ENCODE measurements at regions not wholly inside any gene's neighbourhood (a gene's known extent, or its start where the extent isn't known, plus 50 kb on each side); places are given as distances from the start of the nearest gene placed in this dataset.
"Not testable (repeated sequence)": the region's sequence is repeated elsewhere in the genome, so short reads cannot be mapped to it uniquely, and the experiment has no call there.

DNA sequence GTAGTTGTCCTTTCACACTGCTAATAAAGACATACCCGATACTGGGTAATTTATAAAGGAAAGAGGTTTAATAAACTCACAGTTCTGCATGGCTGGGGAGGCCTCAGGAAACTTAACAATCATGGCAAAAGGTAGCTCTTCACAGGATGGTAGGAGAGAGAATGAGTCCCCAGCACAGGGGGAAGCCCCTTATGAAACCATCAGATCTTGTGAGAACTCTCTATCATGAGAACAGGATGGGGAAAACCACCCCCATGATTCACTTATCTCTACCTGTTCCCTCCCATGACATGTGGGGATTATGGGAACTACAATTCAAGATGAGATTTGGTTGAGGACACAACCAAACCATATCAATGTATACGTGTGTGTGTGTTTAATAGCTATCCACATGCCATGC is 983.1 kb downstream of the C4orf33 start:
- not testable (repeated sequence) for H3K4me3 Mint-ChIP-seq; H3K27me3 Mint-ChIP-seq (ENCODE audit: insufficient read depth)

DNA sequence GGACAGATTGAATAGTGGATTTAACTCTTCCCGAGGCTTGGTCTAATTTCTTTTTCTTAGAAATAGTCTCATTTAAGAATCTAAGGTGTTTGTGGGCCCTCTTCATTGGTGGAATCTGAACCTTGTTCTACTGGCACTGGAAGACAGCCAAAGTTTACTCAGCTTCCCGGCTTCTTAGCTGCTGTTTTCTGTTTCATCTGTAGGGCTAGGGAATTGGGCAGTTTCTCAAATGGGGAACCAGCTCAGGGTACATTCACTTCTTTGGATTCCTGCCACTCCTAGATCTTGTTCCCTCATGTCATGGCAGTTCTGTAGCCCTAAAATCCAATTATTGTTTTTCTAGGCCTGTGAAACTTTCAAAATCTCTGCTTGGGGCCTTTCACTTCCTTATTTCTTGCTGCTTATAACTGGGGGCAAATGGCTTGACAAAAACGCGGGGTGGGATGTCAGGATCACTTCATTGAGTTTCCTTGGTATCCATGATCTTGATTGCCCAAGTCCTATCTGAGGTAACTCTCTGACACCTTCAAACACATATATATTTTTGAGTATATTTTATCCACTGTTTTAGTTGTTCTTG is 985.0 kb downstream of the C4orf33 start:
- Mint-ChIP-seq H3K4me1 (ENCODE audit: low read depth) (no peaks in the 10 kb centered on the region), H3K27ac (no peak overlapping the region), H3K27me3 (ENCODE audit: insufficient read depth) (no peaks in the 10 kb centered on the region), H3K4me3 (no peak overlapping the region), H3K36me3 (ENCODE audit: low read depth) (no peaks in the 10 kb centered on the region), H3K9me3 (no peaks in the 10 kb centered on the region)
- DNase-seq (ENCODE audit: low spot score), result no peak
- intact Hi-C loops (cut with micrococcal nuclease), result no loop called here

More for the DNA sequence above, 983.1 kb downstream of the C4orf33 start:
- H3K36me3 Mint-ChIP-seq (ENCODE audit: low read depth); intact Hi-C loops (cut with micrococcal nuclease); H3K9me3 Mint-ChIP-seq; DNase-seq (ENCODE audit: low spot score); H3K27ac Mint-ChIP-seq; H3K4me1 Mint-ChIP-seq (ENCODE audit: low read depth): not testable (repeated sequence)

DNA sequence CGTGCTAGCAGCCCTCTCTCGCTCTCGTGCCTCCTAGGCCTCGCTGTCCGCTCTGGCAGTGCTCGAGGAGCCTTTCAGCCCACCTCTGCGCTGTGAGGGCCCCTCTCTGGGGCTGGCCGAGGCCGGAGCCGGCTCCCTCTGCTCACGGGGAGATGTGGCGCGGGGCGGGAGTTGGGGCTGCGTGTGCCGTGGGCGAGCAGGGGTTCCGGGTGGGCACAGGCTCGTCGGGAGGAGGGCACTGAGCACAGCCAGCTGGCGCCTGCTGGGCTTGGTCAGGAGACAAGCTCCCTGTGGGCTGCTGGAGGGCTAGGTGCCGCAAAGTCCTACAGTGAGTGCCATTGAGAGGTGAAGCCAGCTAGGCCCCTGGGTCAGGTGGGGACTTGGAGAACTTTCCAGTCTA is 994.5 kb downstream of the C4orf33 start:
- no peak for DNase-seq (ENCODE audit: low spot score)
- Mint-ChIP-seq H3K4me1 (ENCODE audit: low read depth) (no peaks in the 10 kb centered on the region), H3K27me3 (ENCODE audit: insufficient read depth) (no peaks in the 10 kb centered on the region), H3K4me3 (no peak overlapping the region), H3K36me3 (ENCODE audit: low read depth) (no peaks in the 10 kb centered on the region), H3K9me3 (no peaks in the 10 kb centered on the region), H3K27ac (no peak overlapping the region)
- intact Hi-C loops (cut with micrococcal nuclease), result no loop called here

DNA sequence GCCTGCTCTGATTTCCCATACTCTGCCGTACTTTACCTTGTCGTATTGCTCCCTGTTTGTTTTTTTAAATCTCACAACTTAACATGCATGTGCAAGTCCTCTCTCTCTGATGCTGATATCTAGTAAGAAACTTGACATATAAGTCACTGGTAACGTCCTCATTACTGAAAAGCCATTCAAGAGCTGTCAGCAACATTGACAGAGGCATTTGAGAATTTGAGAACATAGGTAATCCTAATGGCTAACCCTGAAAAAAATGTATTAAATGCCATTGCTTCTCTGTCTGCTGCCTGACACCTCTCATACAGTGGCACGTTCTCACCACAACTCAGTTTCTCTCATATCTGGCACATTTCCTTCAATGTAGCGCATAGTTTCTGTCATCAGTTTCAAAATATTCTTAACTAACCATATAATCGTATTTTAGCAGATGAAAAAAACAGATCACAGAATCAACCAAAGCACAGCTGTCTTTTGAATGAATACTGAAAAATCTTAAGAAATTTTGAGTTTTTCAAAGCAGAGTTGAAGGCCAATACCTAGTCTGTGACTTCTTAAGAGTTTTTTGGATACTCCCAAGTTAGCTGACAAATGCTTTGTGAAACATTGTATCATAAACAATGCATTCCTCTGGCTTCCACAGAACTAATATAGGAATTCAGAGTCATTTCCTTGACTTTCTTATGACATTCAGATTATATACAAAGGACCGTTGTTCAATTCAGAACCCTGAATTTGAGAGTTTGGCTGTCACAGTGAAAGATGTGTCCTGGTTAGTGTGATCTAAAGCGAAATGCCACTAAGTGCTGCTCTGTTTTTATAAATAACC is 996.4 kb downstream of the C4orf33 start:
- intact Hi-C loops (cut with micrococcal nuclease), result no loop called here
- no peak for DNase-seq (ENCODE audit: low spot score)
- no peaks in the 10 kb centered on the region for H3K4me1 Mint-ChIP-seq (ENCODE audit: low read depth)
- H3K27ac Mint-ChIP-seq, result no peak overlapping the region
- H3K4me3 Mint-ChIP-seq, result no peak overlapping the region
- no peaks in the 10 kb centered on the region for H3K36me3 Mint-ChIP-seq (ENCODE audit: low read depth)
- no peaks in the 10 kb centered on the region for H3K9me3 Mint-ChIP-seq
- H3K27me3 Mint-ChIP-seq (ENCODE audit: insufficient read depth), result no peaks in the 10 kb centered on the region

DNA sequence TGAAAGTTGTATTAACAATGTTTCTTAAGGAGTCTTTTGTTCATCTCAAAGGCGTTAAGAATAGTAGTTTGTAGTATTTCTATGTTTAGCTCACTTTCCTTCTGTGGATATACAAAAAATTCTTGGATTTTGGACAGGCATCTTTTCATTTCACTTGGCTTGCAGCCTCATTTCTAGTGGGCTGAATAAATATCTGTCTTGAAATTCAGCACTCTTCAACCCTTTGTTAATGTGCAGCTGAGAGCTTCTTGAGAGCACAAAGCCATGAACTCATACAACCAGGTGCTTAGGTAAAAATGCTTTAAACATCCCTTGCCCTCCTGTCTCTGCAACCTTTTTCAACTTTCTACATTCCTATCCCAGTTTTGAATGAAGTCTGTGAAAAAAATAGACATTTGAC is 1003.2 kb downstream of the C4orf33 start:
- no peaks in the 10 kb centered on the region for H3K36me3 Mint-ChIP-seq (ENCODE audit: low read depth)
- intact Hi-C loops (cut with micrococcal nuclease), result no loop called here
- H3K27me3 Mint-ChIP-seq (ENCODE audit: insufficient read depth), result no peaks in the 10 kb centered on the region
- no peak for DNase-seq (ENCODE audit: low spot score)
- no peak overlapping the region for H3K27ac Mint-ChIP-seq
- no peak overlapping the region for H3K4me3 Mint-ChIP-seq
- H3K9me3 Mint-ChIP-seq, result no peaks in the 10 kb centered on the region
- no peaks in the 10 kb centered on the region for H3K4me1 Mint-ChIP-seq (ENCODE audit: low read depth)

DNA sequence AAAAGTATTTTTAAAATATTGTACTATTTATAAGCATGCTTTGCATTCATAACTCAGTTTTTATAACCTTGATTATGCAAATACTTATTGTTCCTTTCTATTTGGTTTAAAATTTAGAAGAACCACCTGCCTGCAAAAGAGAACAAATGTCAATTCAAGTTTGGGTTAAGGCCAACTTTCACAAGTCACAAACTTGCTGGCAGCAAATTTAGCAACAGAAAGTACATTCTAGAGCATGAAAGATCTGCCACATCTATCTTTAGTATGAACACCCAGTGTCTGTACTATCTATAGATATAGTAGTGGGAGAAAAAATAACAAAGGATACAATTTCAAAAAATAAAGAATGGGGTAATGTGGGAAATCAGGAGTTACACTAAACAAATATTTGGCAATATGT is 1014.2 kb downstream of the C4orf33 start:
- no peak for DNase-seq (ENCODE audit: low spot score)
- Mint-ChIP-seq H3K4me1 (ENCODE audit: low read depth) (no peaks in the 10 kb centered on the region), H3K9me3 (no peaks in the 10 kb centered on the region), H3K4me3 (no peak overlapping the region), H3K36me3 (ENCODE audit: low read depth) (no peaks in the 10 kb centered on the region), H3K27me3 (ENCODE audit: insufficient read depth) (no peaks in the 10 kb centered on the region), H3K27ac (no peak overlapping the region)
- intact Hi-C loops (cut with micrococcal nuclease), result no loop called here

DNA sequence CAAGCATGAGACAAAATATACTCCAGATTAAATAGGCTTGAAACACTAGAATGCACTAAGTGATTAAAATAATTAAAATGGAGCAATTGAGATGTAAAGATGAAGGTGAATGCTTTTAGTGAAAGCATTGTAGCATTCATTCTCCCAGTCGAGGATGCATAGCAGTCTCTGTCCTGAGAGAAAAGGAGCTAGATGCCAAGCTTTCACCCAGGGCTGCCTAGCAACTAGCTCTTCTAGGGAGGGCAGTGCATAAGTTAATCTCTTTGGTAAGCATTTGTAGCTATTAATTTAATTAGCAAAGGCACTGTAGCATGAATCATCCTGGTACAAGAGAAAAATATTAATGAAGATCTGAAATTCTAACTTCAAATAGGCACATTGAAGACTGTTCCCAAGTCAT is 1014.8 kb downstream of the C4orf33 start:
- intact Hi-C loops (cut with micrococcal nuclease), result no loop called here
- H3K27me3 Mint-ChIP-seq (ENCODE audit: insufficient read depth), result no peaks in the 10 kb centered on the region
- no peaks in the 10 kb centered on the region for H3K36me3 Mint-ChIP-seq (ENCODE audit: low read depth)
- H3K4me1 Mint-ChIP-seq (ENCODE audit: low read depth), result no peaks in the 10 kb centered on the region
- no peaks in the 10 kb centered on the region for H3K9me3 Mint-ChIP-seq
- no peak for DNase-seq (ENCODE audit: low spot score)
- no peak overlapping the region for H3K4me3 Mint-ChIP-seq
- no peak overlapping the region for H3K27ac Mint-ChIP-seq

DNA sequence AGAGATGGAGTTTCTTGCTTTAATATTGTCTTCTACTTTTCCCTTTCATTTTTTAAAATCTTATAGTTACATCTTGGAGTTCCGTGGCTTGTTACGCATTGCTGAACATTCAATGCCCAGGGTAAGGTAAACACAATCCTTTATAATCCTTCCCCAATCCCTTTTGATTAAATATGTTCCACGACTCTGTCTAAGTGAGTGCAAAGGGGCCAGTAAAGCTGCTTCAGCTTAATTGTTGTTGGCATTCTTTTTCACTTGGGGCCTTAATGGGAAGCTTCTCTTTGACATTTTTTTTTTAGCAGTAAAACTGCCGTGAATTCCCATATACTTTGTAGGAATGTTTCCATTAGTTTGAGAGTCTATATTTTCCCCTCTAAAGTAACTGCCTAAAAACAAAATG is 1028.1 kb downstream of the C4orf33 start:
- intact Hi-C loops (cut with micrococcal nuclease), result no loop called here
- Mint-ChIP-seq H3K4me3 (no peak overlapping the region), H3K36me3 (ENCODE audit: low read depth) (no peaks in the 10 kb centered on the region), H3K4me1 (ENCODE audit: low read depth) (no peaks in the 10 kb centered on the region), H3K9me3 (no peaks in the 10 kb centered on the region), H3K27me3 (ENCODE audit: insufficient read depth) (no peaks in the 10 kb centered on the region), H3K27ac (no peak overlapping the region)
- DNase-seq (ENCODE audit: low spot score), result no peak

DNA sequence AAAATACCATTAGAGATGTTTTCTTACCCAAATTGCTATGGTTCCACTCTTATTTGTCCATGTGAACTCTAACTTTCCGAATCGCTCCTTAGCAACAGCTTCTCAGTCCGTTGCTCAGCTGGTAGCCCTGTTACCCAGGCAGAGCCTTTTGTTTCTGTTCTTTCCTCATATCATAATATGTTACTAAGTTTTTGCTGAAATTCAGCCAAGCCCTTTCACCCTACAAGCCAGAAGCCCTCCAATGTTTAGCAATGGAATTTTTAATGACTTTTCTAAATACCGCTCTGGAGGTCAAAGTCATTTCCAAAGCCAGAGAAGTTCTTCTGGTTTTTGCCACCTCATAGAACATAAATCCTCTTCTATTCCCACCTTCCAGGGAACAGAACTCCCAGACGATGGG is 1029.5 kb downstream of the C4orf33 start:
- H3K36me3 Mint-ChIP-seq (ENCODE audit: low read depth), result no peaks in the 10 kb centered on the region
- no peaks in the 10 kb centered on the region for H3K27me3 Mint-ChIP-seq (ENCODE audit: insufficient read depth)
- no peak overlapping the region for H3K27ac Mint-ChIP-seq
- H3K9me3 Mint-ChIP-seq, result no peaks in the 10 kb centered on the region
- no peak for DNase-seq (ENCODE audit: low spot score)
- intact Hi-C loops (cut with micrococcal nuclease), result no loop called here
- no peaks in the 10 kb centered on the region for H3K4me1 Mint-ChIP-seq (ENCODE audit: low read depth)
- no peak overlapping the region for H3K4me3 Mint-ChIP-seq

DNA sequence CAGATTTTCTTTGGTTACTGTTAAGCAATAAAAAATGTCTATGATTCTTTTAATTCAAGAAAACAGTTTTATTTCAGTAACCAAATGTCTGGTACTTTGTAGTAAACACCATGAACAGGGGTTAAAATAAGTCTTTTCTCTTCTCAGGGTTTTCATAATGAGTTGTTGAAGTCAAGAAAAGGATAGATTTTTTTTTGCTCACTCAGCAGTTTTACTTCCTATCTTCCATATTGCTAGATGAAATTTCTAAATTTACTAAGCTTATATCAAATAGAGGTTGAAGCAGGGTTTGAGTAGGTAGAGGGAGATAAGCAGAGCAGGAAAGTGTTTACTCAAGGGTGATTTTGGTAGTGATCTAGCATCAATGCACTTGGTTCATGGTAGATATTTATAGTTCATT is 1031.3 kb downstream of the C4orf33 start:
- Mint-ChIP-seq H3K36me3 (ENCODE audit: low read depth) (no peaks in the 10 kb centered on the region), H3K27ac (no peak overlapping the region), H3K9me3 (no peaks in the 10 kb centered on the region), H3K27me3 (ENCODE audit: insufficient read depth) (no peaks in the 10 kb centered on the region), H3K4me3 (no peak overlapping the region), H3K4me1 (ENCODE audit: low read depth) (no peaks in the 10 kb centered on the region)
- intact Hi-C loops (cut with micrococcal nuclease), result no loop called here
- DNase-seq (ENCODE audit: low spot score), result no peak

DNA sequence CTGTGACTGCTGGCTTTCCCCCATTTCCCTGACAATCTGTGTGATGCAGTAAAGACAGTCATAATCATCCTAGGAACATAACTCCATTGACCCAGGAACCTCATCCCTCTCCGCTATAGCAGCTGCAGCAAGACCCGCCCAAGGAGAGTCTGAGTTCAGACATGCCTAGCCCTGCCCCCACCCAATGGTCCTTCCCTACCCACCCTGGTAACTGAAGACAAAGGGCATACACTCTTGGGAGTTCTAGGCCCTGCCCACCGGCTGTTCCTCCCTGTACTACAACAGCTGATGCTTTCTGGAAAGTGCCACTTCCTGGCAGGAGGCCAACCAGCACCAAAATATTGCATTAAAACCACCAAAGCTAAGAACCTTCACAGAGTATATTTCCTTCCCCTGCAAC is 1035.6 kb downstream of the C4orf33 start:
- no peaks in the 10 kb centered on the region for H3K36me3 Mint-ChIP-seq (ENCODE audit: low read depth)
- no peaks in the 10 kb centered on the region for H3K4me1 Mint-ChIP-seq (ENCODE audit: low read depth)
- no peak for DNase-seq (ENCODE audit: low spot score)
- no peak overlapping the region for H3K27ac Mint-ChIP-seq
- no peak overlapping the region for H3K4me3 Mint-ChIP-seq
- intact Hi-C loops (cut with micrococcal nuclease), result no loop called here
- H3K27me3 Mint-ChIP-seq (ENCODE audit: insufficient read depth), result no peaks in the 10 kb centered on the region
- no peaks in the 10 kb centered on the region for H3K9me3 Mint-ChIP-seq

DNA sequence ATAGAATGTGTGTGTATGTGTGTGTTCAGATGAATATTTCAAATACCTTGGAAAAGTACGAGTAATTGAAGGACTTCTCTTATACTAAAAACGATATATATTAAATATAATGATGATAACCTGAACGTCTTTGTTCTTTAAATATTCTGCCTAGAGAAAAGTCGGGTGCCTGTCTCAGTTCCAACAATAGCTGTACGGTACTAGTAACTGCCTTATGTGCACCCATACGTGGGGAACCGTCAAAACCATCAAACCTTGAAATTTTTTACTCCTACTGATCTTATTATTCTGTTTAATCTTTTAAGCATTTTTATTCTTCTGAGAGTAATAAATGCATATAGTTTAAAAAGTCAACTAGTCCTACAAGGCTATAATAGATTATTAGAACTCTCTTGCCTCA is 1045.7 kb downstream of the C4orf33 start:
- intact Hi-C loops (cut with micrococcal nuclease), result no loop called here
- no peaks in the 10 kb centered on the region for H3K9me3 Mint-ChIP-seq
- no peaks in the 10 kb centered on the region for H3K27me3 Mint-ChIP-seq (ENCODE audit: insufficient read depth)
- H3K4me1 Mint-ChIP-seq (ENCODE audit: low read depth), result no peaks in the 10 kb centered on the region
- H3K36me3 Mint-ChIP-seq (ENCODE audit: low read depth), result no peaks in the 10 kb centered on the region
- no peak overlapping the region for H3K4me3 Mint-ChIP-seq
- no peak overlapping the region for H3K27ac Mint-ChIP-seq
- DNase-seq (ENCODE audit: low spot score), result no peak

DNA sequence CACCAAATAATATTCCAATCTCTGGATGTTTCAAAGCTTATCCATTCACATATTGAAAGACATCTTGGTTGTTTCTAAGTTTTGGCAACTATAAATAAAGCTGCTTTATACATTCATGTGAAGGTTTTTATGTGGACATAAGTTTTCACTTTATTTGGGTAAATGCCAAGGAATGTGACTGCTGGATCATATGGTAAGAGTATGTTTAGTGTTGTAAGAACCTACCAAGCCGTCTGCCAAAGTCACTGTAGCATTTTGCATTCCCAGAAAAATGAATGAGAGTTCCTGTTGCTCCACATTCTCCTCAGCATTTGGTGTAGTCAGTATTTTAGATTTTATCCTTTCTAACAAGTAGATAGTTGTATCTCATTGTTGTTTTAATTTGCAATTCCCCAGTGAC is 1047.7 kb downstream of the C4orf33 start:
- no peak overlapping the region for H3K27ac Mint-ChIP-seq
- H3K4me3 Mint-ChIP-seq, result no peak overlapping the region
- no peak for DNase-seq (ENCODE audit: low spot score)
- H3K9me3 Mint-ChIP-seq, result no peaks in the 10 kb centered on the region
- no peaks in the 10 kb centered on the region for H3K36me3 Mint-ChIP-seq (ENCODE audit: low read depth)
- H3K27me3 Mint-ChIP-seq (ENCODE audit: insufficient read depth), result no peaks in the 10 kb centered on the region
- intact Hi-C loops (cut with micrococcal nuclease), result no loop called here
- H3K4me1 Mint-ChIP-seq (ENCODE audit: low read depth), result no peaks in the 10 kb centered on the region

DNA sequence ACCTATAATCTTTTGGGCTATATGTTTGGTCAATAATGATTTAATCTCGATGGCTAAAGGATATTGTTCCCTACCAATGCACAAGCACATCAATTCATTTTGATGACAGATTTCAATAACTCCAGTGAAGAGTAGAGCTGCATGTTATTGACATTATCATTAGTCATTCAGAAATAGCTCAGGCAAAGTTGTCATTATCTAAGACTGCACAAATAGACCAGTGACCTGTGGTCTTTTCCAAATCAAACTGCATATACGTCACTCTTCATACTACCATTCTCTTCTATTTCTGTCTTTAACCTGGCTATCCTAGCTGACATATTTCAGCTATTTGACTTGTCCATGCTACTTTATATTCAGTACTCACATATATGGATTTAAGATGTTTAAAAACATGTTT is 1050.8 kb downstream of the C4orf33 start:
- DNase-seq (ENCODE audit: low spot score), result no peak
- no peak overlapping the region for H3K4me3 Mint-ChIP-seq
- intact Hi-C loops (cut with micrococcal nuclease), result no loop called here
- no peaks in the 10 kb centered on the region for H3K9me3 Mint-ChIP-seq
- no peaks in the 10 kb centered on the region for H3K36me3 Mint-ChIP-seq (ENCODE audit: low read depth)
- H3K4me1 Mint-ChIP-seq (ENCODE audit: low read depth), result no peaks in the 10 kb centered on the region
- H3K27ac Mint-ChIP-seq, result no peak overlapping the region
- H3K27me3 Mint-ChIP-seq (ENCODE audit: insufficient read depth), result no peaks in the 10 kb centered on the region

All from activated T-helper 1 cell treated with anti-CD3 and anti-CD28 coated beads, Interleukin-12 subunit alpha, Interleukin-12 subunit beta, Interleukin-2, Interleukin-4 antibody, amounts not matched to agents 30 ng/mL and 10 ng/mL and 1 ng/mL, durations not matched to agents 14 hours and 24 hours and 36 hours (primary cell).